ENCODE measurements at regions not wholly inside any gene's neighbourhood (a gene's known extent, or its start where the extent isn't known, plus 50 kb on each side); places are given as distances from the start of the nearest gene placed in this dataset.

- TF ChIP-seq POLR2A (IDR thresholded peaks at IDR 0.05) (no peak), CTCF (IDR thresholded peaks at IDR 0.05) (no peak), POLR2AphosphoS5 (IDR thresholded peaks at IDR 0.05) (no peak), EP300 (IDR thresholded peaks at IDR 0.05) (no peak)
Observed at GRCh38 chr10:106011250-106011649, 1153.3 kb downstream of the SORCS1 start.
